ENCODE measurements at regions not wholly inside any gene's neighbourhood (a gene's known extent, or its start where the extent isn't known, plus 50 kb on each side); places are given as distances from the start of the nearest gene placed in this dataset.

GRCh38 chr6:76553256-76553655, 480.8 kb upstream of the IMPG1 start:
- Histone ChIP-seq H3K9me3 (ENCODE audit: control insufficient read depth, insufficient read depth, low read length) (no peaks in the 10 kb centered on the region), H3K4me1 (ENCODE audit: control insufficient read depth, insufficient read depth, low read length) (no peaks in the 10 kb centered on the region), H3K27me3 (ENCODE audit: control insufficient read depth, insufficient read depth, low read length) (no peaks in the 10 kb centered on the region), H3K36me3 (ENCODE audit: control insufficient read depth, insufficient read depth, low read length) (no peaks in the 10 kb centered on the region), H3K4me3 (ENCODE audit: low read length) (no peak overlapping the region), H3K27ac (ENCODE audit: low read length) (no peak overlapping the region)
- Mint-ChIP-seq H3K4me1 (no peaks in the 10 kb centered on the region), H3K27me3 (ENCODE audit: low read depth in 2 of 2) (no peaks in the 10 kb centered on the region), H3K27ac (no peak overlapping the region), H3K36me3 (no peaks in the 10 kb centered on the region), H3K4me3 (no peak overlapping the region), H3K9me3 (peaks cover 9 to 22% of the 10 kb centered on the region in 2 donors)
- ATAC-seq (no peak), DNase-seq (no peak)
- intact Hi-C loops (cut with micrococcal nuclease): no loop called here
- no peak for TF ChIP-seq CTCF (IDR thresholded peaks at IDR 0.05)

GRCh38 chr6:76552268-76552667, 479.8 kb upstream of the IMPG1 start:
- peaks cover 10 to 18% of the 10 kb centered on the region in 2 donors for H3K9me3 Mint-ChIP-seq
- H3K36me3 Mint-ChIP-seq: no peaks in the 10 kb centered on the region
- Histone ChIP-seq H3K27me3 (ENCODE audit: control insufficient read depth, insufficient read depth, low read length) (no peaks in the 10 kb centered on the region), H3K9me3 (ENCODE audit: control insufficient read depth, insufficient read depth, low read length) (no peaks in the 10 kb centered on the region), H3K36me3 (ENCODE audit: control insufficient read depth, insufficient read depth, low read length) (no peaks in the 10 kb centered on the region), H3K4me1 (ENCODE audit: control insufficient read depth, insufficient read depth, low read length) (no peaks in the 10 kb centered on the region), H3K27ac (ENCODE audit: low read length) (no peak overlapping the region), H3K4me3 (ENCODE audit: low read length) (no peak overlapping the region)
- ATAC-seq (no peak), DNase-seq (no peak)
- H3K4me1 Mint-ChIP-seq: no peaks in the 10 kb centered on the region
- no peak for TF ChIP-seq CTCF (IDR thresholded peaks at IDR 0.05)
- WGBS (ENCODE audit: insufficient coverage): 80% methylated on average over 3 of the region's 4 CpGs
- intact Hi-C loops (cut with micrococcal nuclease): no loop called here
- no peaks in the 10 kb centered on the region for H3K27me3 Mint-ChIP-seq (ENCODE audit: low read depth in 2 of 2)
- H3K27ac Mint-ChIP-seq: no peak overlapping the region
- no peak overlapping the region for H3K4me3 Mint-ChIP-seq

- intact Hi-C loops (cut with micrococcal nuclease): no loop called here
- TF ChIP-seq CTCF (IDR thresholded peaks at IDR 0.05): no peak
- Histone ChIP-seq H3K4me3 (ENCODE audit: low read length) (no peak overlapping the region), H3K27me3 (ENCODE audit: control insufficient read depth, insufficient read depth, low read length) (no peaks in the 10 kb centered on the region), H3K9me3 (ENCODE audit: control insufficient read depth, insufficient read depth, low read length) (peaks cover 32% of the 10 kb centered on the region), H3K27ac (ENCODE audit: low read length) (no peak overlapping the region), H3K36me3 (ENCODE audit: control insufficient read depth, insufficient read depth, low read length) (no peaks in the 10 kb centered on the region), H3K4me1 (ENCODE audit: control insufficient read depth, insufficient read depth, low read length) (no peaks in the 10 kb centered on the region)
- H3K4me3 Mint-ChIP-seq: no peak overlapping the region
- H3K27me3 Mint-ChIP-seq (ENCODE audit: low read depth in 2 of 2): no peaks in the 10 kb centered on the region
- no peaks in the 10 kb centered on the region for H3K4me1 Mint-ChIP-seq
- peaks cover 10% of the 10 kb centered on the region for H3K36me3 Mint-ChIP-seq
- WGBS (ENCODE audit: insufficient coverage): 93% methylated on average over 3 of the region's 4 CpGs
- no peak for DNase-seq
- H3K27ac Mint-ChIP-seq: no peak overlapping the region
- no peak for ATAC-seq
- peaks cover 24 to 34% of the 10 kb centered on the region in 2 donors for H3K9me3 Mint-ChIP-seq
These were observed 461.2 kb upstream of the IMPG1 start for GRCh38 chr6:76533661-76534060.

- TF ChIP-seq CTCF (IDR thresholded peaks at IDR 0.05): no peak
- Histone ChIP-seq H3K9me3 (ENCODE audit: control insufficient read depth, insufficient read depth, low read length) (peaks cover 26% of the 10 kb centered on the region), H3K27ac (ENCODE audit: low read length) (no peak overlapping the region), H3K4me3 (ENCODE audit: low read length) (no peak overlapping the region), H3K36me3 (ENCODE audit: control insufficient read depth, insufficient read depth, low read length) (no peaks in the 10 kb centered on the region), H3K4me1 (ENCODE audit: control insufficient read depth, insufficient read depth, low read length) (no peaks in the 10 kb centered on the region), H3K27me3 (ENCODE audit: control insufficient read depth, insufficient read depth, low read length) (no peaks in the 10 kb centered on the region)
- 67% methylated on average over 2 of the region's 2 CpGs for WGBS (ENCODE audit: insufficient coverage)
- Mint-ChIP-seq H3K27ac (no peak overlapping the region), H3K4me1 (no peaks in the 10 kb centered on the region), H3K36me3 (peaks cover 13% of the 10 kb centered on the region), H3K27me3 (ENCODE audit: low read depth in 2 of 2) (no peaks in the 10 kb centered on the region), H3K9me3 (peaks cover 28 to 34% of the 10 kb centered on the region in 2 donors), H3K4me3 (no peak overlapping the region)
- DNase-seq: no peak
- intact Hi-C loops (cut with micrococcal nuclease): no loop called here
- ATAC-seq: no peak
These were observed 460.2 kb upstream of the IMPG1 start for GRCh38 chr6:76532647-76533046.

All from natural killer cell (primary cell).